ENCODE measurements at regions not wholly inside any gene's neighbourhood (a gene's known extent, or its start where the extent isn't known, plus 50 kb on each side); places are given as distances from the start of the nearest gene placed in this dataset.

DNA sequence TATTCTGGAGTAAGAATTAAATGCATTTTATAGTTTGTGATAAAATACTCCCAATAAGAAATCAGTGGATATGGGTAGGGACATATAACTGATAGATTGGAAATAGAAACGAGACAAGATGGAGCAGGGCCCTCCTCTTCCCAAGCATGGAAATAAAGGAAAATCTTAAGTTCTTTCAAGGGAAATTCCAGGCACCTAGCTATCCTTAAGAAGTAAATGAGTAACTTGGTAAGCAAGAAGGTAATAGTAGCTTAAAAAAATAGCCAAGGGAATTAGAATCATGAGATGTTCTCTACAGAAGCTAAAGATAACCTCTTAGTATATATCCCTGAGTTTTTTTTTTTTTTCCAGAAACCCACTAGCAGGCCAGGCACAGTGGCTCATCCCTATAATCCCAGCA, 105.5 kb upstream of the FAM3C start:
- H3K27me3 ChIP-seq (ENCODE audit: control insufficient read depth in 2 of 2, insufficient read depth in 2 of 2, low read length in 2 of 2) = no peaks in the 10 kb centered on the region
- no peak for DNase-seq (ENCODE audit: low read depth, low spot score)
- TF ChIP-seq FOS (IDR thresholded peaks at IDR 0.05; ENCODE audit: borderline replicate concordance, insufficient read depth, low read length) = no peak
- POLR2A ChIA-PET = no interaction called here
- FAIRE-seq = no peak
- H3K9me1 ChIP-seq (replicated peaks; ENCODE audit: control insufficient read depth, extremely low read depth, insufficient read depth, low read length) = no peaks in the 10 kb centered on the region
- H3K4me1 ChIP-seq (ENCODE audit: control insufficient read depth, extremely low read depth, insufficient read depth, low read length) = peaks cover 9% of the 10 kb centered on the region
- no TSS peak for BruUV-seq (replicated peaks)
- H3K9ac ChIP-seq (replicated peaks; ENCODE audit: extremely low read depth, insufficient read depth, low read length) = no peak overlapping the region
- no peak overlapping the region for H3K27ac ChIP-seq (ENCODE audit: insufficient read depth, low read depth, low read length)
- no peak overlapping the region for H3K4me3 ChIP-seq (replicated peaks in 1 of 3; ENCODE audit: insufficient read depth in 1 of 3, low read depth in 1 of 3, low read length in 3 of 3)
- H3K36me3 ChIP-seq (ENCODE audit: control insufficient read depth in 2 of 2, extremely low read depth in 1 of 2, insufficient read depth in 2 of 2, low read length in 2 of 2) = no peaks in the 10 kb centered on the region
- intact Hi-C loops (cut with micrococcal nuclease) (loop anchor here (5.0 kb wide), 1 partner anchor 54 kb away; no protein-coding TSS in a partner anchor), dilution Hi-C loops (cut with MboI; ENCODE audit: extremely low pct_ligation_motif_present, low sequenced_read_pairs) (no loop called here)
- CTCF ChIA-PET = no interaction called here
- H2AFZ ChIP-seq (ENCODE audit: low read depth, low read length) = no peak overlapping the region
- H3K9me3 ChIP-seq (replicated peaks; ENCODE audit: control insufficient read depth, insufficient read depth, low read length) = peaks cover 5% of the 10 kb centered on the region
- H4K20me1 ChIP-seq (replicated peaks; ENCODE audit: control insufficient read depth, extremely low read depth, insufficient read depth, low read length) = no peaks in the 10 kb centered on the region
- H3K79me2 ChIP-seq (ENCODE audit: control insufficient read depth, insufficient read depth, low read length) = no peaks in the 10 kb centered on the region
- no peak overlapping the region for H3K4me2 ChIP-seq (ENCODE audit: insufficient read depth, low read length)

DNA sequence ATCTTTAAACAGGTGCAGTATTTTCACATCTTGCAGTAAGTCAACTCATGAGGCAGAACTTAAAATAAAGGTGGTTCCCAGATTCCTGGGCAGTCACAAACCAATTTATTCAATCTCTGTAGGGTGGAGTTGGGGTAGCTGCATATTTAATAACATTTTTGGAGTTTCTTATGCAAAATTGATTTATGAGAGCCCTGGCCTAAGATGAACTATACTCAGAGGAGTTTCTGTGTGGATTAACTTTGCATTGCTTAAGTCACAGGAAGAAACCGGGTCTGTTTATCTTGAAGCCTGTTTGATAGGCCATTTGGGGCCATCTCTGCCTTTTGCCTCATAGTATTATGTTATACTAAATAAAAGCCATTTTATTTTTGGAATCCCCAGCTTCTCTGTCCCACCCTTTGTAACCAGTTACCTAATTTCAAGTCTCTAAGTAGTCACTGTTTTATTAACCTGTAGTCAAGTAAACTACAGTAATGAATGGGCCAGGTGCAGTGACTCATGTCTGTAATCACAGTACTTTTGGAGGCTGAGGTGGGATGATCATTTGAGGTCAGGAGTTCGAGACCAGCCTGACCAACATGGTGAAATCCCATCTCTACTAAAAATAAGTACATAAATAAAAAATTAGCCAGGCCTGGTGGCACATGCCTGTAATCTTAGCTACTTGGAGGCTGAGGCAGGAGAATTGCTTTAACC, 104.4 kb upstream of the FAM3C start:
- CTCF ChIA-PET = no interaction called here
- TF ChIP-seq, protein P1, sequence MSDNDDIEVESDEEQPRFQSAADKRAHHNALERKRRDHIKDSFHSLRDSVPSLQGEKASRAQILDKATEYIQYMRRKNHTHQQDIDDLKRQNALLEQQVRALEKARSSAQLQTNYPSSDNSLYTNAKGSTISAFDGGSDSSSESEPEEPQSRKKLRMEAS (IDR thresholded peaks at IDR 0.05; ENCODE audit: insufficient read depth, insufficient read length) = no peak
- TF ChIP-seq POLR2A (IDR thresholded peaks at IDR 0.05; ENCODE audit: low read depth, low read length) (no peak), JUN (IDR thresholded peaks at IDR 0.05; ENCODE audit: borderline replicate concordance, insufficient read depth, insufficient read length, low read depth) (no peak), FOS (IDR thresholded peaks at IDR 0.05; ENCODE audit: borderline replicate concordance, insufficient read depth, low read length) (no peak), EZH2 (IDR thresholded peaks at IDR 0.05; ENCODE audit: borderline replicate concordance, low read depth, low read length, severe bottlenecking) (no peak), POLR2AphosphoS5 (IDR thresholded peaks at IDR 0.05; ENCODE audit: insufficient read depth, low read depth, low read length) (no peak), MYC (IDR thresholded peaks at IDR 0.05; ENCODE audit: low read depth, low read length) (no peak), GATA2 (IDR thresholded peaks at IDR 0.05; ENCODE audit: insufficient read depth, insufficient read length, low read depth, low read length) (no peak)
- TF ChIP-seq, protein P2, sequence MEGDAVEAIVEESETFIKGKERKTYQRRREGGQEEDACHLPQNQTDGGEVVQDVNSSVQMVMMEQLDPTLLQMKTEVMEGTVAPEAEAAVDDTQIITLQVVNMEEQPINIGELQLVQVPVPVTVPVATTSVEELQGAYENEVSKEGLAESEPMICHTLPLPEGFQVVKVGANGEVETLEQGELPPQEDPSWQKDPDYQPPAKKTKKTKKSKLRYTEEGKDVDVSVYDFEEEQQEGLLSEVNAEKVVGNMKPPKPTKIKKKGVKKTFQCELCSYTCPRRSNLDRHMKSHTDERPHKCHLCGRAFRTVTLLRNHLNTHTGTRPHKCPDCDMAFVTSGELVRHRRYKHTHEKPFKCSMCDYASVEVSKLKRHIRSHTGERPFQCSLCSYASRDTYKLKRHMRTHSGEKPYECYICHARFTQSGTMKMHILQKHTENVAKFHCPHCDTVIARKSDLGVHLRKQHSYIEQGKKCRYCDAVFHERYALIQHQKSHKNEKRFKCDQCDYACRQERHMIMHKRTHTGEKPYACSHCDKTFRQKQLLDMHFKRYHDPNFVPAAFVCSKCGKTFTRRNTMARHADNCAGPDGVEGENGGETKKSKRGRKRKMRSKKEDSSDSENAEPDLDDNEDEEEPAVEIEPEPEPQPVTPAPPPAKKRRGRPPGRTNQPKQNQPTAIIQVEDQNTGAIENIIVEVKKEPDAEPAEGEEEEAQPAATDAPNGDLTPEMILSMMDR (IDR thresholded peaks at IDR 0.05; ENCODE audit: extremely low read depth in 1 of 2, insufficient read depth in 1 of 2, low read depth in 1 of 2, low read length in 2 of 2) = no peak
- H3K27ac ChIP-seq (ENCODE audit: insufficient read depth, low read depth, low read length) = no peak overlapping the region
- peaks cover 9% of the 10 kb centered on the region for H3K4me1 ChIP-seq (ENCODE audit: control insufficient read depth, extremely low read depth, insufficient read depth, low read length)
- H4K20me1 ChIP-seq (replicated peaks; ENCODE audit: control insufficient read depth, extremely low read depth, insufficient read depth, low read length) = no peaks in the 10 kb centered on the region
- no peaks in the 10 kb centered on the region for H3K9me1 ChIP-seq (replicated peaks; ENCODE audit: control insufficient read depth, extremely low read depth, insufficient read depth, low read length)
- peaks cover 3% of the 10 kb centered on the region for H3K9me3 ChIP-seq (replicated peaks; ENCODE audit: control insufficient read depth, insufficient read depth, low read length)
- H3K4me2 ChIP-seq (ENCODE audit: insufficient read depth, low read length) = no peak overlapping the region
- no peak for FAIRE-seq
- H3K9ac ChIP-seq (replicated peaks; ENCODE audit: extremely low read depth, insufficient read depth, low read length) = no peak overlapping the region
- DNase-seq (ENCODE audit: low read depth, low spot score) = no peak
- POLR2A ChIA-PET = no interaction called here
- dilution Hi-C loops (cut with MboI; ENCODE audit: extremely low pct_ligation_motif_present, low sequenced_read_pairs) (no loop called here), intact Hi-C loops (cut with micrococcal nuclease) (loop anchor here (5.0 kb wide), 1 partner anchor 53 kb away; no protein-coding TSS in a partner anchor)
- BruUV-seq (replicated peaks) = no TSS peak
- no peak overlapping the region for H2AFZ ChIP-seq (ENCODE audit: low read depth, low read length)
- H3K4me3 ChIP-seq (replicated peaks in 1 of 3; ENCODE audit: insufficient read depth in 1 of 3, low read depth in 1 of 3, low read length in 3 of 3) = no peak overlapping the region
- H3K79me2 ChIP-seq (ENCODE audit: control insufficient read depth, insufficient read depth, low read length) = no peaks in the 10 kb centered on the region
- no peaks in the 10 kb centered on the region for H3K36me3 ChIP-seq (ENCODE audit: control insufficient read depth in 2 of 2, extremely low read depth in 1 of 2, insufficient read depth in 2 of 2, low read length in 2 of 2)
- no peaks in the 10 kb centered on the region for H3K27me3 ChIP-seq (ENCODE audit: control insufficient read depth in 2 of 2, insufficient read depth in 2 of 2, low read length in 2 of 2)
